ENCODE measurements at regions not wholly inside any gene's neighbourhood (a gene's known extent, or its start where the extent isn't known, plus 50 kb on each side); places are given as distances from the start of the nearest gene placed in this dataset.

DNA sequence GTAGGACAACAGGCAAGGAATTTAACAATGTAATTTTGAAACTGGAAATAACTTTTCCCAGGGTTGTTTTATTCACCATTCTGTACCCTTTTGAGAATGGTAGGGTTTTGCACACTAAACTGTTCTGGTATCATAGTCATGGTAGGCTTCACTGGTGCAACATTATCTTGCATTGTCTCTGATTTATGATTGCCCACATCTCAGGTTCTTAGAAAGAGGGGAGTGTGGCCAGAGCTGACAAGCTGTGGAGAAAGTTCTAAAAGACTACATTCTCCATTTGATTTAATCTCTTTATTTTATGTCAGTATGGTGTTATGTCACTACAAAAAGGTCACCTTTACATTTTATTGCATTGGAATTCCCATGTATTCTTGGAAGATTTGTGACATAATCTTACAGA is 447.3 kb downstream of the GRIA2 start:
- TF ChIP-seq, protein P1, sequence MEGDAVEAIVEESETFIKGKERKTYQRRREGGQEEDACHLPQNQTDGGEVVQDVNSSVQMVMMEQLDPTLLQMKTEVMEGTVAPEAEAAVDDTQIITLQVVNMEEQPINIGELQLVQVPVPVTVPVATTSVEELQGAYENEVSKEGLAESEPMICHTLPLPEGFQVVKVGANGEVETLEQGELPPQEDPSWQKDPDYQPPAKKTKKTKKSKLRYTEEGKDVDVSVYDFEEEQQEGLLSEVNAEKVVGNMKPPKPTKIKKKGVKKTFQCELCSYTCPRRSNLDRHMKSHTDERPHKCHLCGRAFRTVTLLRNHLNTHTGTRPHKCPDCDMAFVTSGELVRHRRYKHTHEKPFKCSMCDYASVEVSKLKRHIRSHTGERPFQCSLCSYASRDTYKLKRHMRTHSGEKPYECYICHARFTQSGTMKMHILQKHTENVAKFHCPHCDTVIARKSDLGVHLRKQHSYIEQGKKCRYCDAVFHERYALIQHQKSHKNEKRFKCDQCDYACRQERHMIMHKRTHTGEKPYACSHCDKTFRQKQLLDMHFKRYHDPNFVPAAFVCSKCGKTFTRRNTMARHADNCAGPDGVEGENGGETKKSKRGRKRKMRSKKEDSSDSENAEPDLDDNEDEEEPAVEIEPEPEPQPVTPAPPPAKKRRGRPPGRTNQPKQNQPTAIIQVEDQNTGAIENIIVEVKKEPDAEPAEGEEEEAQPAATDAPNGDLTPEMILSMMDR (IDR thresholded peaks at IDR 0.05; ENCODE audit: insufficient read depth, low read length, poor library complexity, severe bottlenecking) = no peak
- Histone ChIP-seq H3K36me3 (ENCODE audit: control insufficient read depth, insufficient read depth, low read length) (no peaks in the 10 kb centered on the region), H3K27me3 (replicated peaks; ENCODE audit: control insufficient read depth, insufficient read depth, low read length) (no peaks in the 10 kb centered on the region), H3K4me3 (replicated peaks; ENCODE audit: low read depth, low read length) (no peak overlapping the region)
- DNase-seq (ENCODE audit: extremely low read depth, insufficient read length) = no peak

GRCh38 chr4:157664726-157665125 is 444.2 kb downstream of the GRIA2 start:
- Histone ChIP-seq H3K27me3 (replicated peaks; ENCODE audit: control insufficient read depth, insufficient read depth, low read length) (no peaks in the 10 kb centered on the region), H3K36me3 (ENCODE audit: control insufficient read depth, insufficient read depth, low read length) (no peaks in the 10 kb centered on the region), H3K4me3 (replicated peaks; ENCODE audit: low read depth, low read length) (no peak overlapping the region)
- TF ChIP-seq, protein P1 (IDR thresholded peaks at IDR 0.05; ENCODE audit: insufficient read depth, low read length, poor library complexity, severe bottlenecking) = no peak
- no peak for DNase-seq (ENCODE audit: extremely low read depth, insufficient read length)

DNA sequence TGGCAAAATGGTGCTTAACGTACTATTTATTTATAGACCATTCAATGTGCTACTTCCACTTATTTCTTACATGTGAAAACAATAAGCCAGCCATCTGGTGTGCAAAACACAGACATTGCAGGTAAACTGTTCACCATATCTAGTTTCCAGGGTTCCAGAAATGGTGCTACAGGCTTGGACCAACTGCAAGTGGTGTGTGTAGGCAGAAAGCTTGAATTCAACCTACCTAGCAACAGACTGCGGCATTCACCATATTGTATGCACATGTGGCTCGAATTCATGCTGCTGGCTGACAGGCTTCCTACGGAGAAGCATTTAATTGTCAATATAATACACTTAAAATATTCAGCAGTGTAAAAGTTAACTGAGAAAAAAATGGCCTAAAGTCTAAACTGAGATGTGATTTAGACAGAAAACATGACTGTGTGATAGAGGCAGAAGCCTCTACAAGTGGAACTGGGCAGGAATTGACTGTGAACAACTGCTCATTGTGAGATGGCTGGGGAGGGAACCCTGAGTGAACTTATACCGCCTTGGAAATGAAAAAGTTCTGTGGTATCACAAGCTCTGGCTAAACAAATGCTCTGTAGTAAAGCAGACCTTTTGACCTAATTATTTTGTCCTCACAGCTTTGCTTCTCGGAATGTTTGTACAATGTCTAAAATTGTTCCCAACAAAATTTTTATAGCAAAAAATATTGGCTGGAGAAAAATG is 434.7 kb downstream of the GRIA2 start:
- DNase-seq (ENCODE audit: extremely low read depth, insufficient read length) = no peak
- Histone ChIP-seq H3K4me3 (replicated peaks; ENCODE audit: low read depth, low read length) (no peak overlapping the region), H3K36me3 (ENCODE audit: control insufficient read depth, insufficient read depth, low read length) (no peaks in the 10 kb centered on the region), H3K27me3 (replicated peaks; ENCODE audit: control insufficient read depth, insufficient read depth, low read length) (no peaks in the 10 kb centered on the region)
- TF ChIP-seq, protein P1 (IDR thresholded peaks at IDR 0.05; ENCODE audit: insufficient read depth, low read length, poor library complexity, severe bottlenecking) = no peak

DNA sequence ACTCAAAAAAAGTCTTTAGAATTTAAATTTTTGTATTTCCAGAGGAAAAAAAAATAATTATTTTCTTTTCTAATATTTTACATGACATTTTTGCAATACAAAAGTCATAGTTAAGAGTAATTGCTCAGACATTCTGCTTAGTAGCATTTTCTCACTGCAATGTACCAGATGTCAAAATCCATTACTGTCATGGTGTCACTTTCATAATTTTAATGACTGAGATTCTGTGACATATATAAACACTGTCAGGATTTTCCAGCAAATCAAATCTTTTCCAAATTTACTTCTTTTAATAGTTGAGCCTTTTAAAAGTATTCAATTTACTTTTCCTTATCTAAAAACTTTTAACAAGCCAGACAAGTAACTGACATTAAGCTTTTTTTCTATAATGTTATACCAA is 422.7 kb downstream of the GRIA2 start:
- no peak overlapping the region for H3K4me3 ChIP-seq (replicated peaks; ENCODE audit: low read depth, low read length)
- no peak for DNase-seq (ENCODE audit: extremely low read depth, insufficient read length)
- no peaks in the 10 kb centered on the region for H3K36me3 ChIP-seq (ENCODE audit: control insufficient read depth, insufficient read depth, low read length)
- TF ChIP-seq, protein P1 (IDR thresholded peaks at IDR 0.05; ENCODE audit: insufficient read depth, low read length, poor library complexity, severe bottlenecking) = no peak
- H3K27me3 ChIP-seq (replicated peaks; ENCODE audit: control insufficient read depth, insufficient read depth, low read length) = no peaks in the 10 kb centered on the region

- no peak for DNase-seq (ENCODE audit: extremely low read depth, insufficient read length)
- no peaks in the 10 kb centered on the region for H3K36me3 ChIP-seq (ENCODE audit: control insufficient read depth, insufficient read depth, low read length)
- TF ChIP-seq, protein P1 (IDR thresholded peaks at IDR 0.05; ENCODE audit: insufficient read depth, low read length, poor library complexity, severe bottlenecking) = no peak
- H3K27me3 ChIP-seq (replicated peaks; ENCODE audit: control insufficient read depth, insufficient read depth, low read length) = no peaks in the 10 kb centered on the region
- H3K4me3 ChIP-seq (replicated peaks; ENCODE audit: low read depth, low read length) = no peak overlapping the region
These were observed 413.5 kb downstream of the GRIA2 start for GRCh38 chr4:157634057-157634456.
